A549 (cell line): ENCODE measurements at regions not wholly inside any gene's neighbourhood (a gene's known extent, or its start where the extent isn't known, plus 50 kb on each side); places are given as distances from the start of the nearest gene placed in this dataset.

Experiments
- ATAC-seq, 2 experiments: fragments of 200-7000 bp in 1 of 2; fragments of >200 bp in 1 of 2; cut with Nextera tagmentation in 1 of 2; cut with Tn5 transposase in 1 of 2; 3 replicates each; pipeline versions ENCODE4 v1.8.0 to v1.9.1; 2018 to 2020; ENCODE audit warnings: mild to moderate bottlenecking in 1 of 2, moderate library complexity in 1 of 2
- CTCF ChIA-PET: fragments of 300-600 bp; sonication (Branson Sonifier 250); formaldehyde crosslinking; extraction: SDS; loops from one replicate; lab custom pipeline; 2021; ENCODE audit warnings: antibody characterized with exemption, inconsistent platforms; lab: Yijun Ruan, JAX
- POLR2A ChIA-PET: fragments of 350-600 bp; formaldehyde crosslinking; extraction: SDS; loops from one replicate; lab custom pipeline; 2021; ENCODE audit warnings: antibody characterized with exemption, inconsistent platforms; lab: Yijun Ruan, JAX
- DNase-seq, 2 experiments: peaks; one replicate each; pipeline versions ENCODE4 v3.0.0 to v3.0.0-alpha.2; 2011 to 2016; ENCODE audit warnings: low read depth in 1 of 2, low spot score in 1 of 2
- FAIRE-seq: peaks from 2 replicates; lab custom pipeline; 2011; peaks lifted over from hg19 to GRCh38; lab: Jason Lieb, UNC
- H3K27ac ChIP-seq, 2 experiments: fragments of >200 bp; sonication (Bioruptor Twin); formaldehyde crosslinking; 3 replicates each; pipeline ENCODE4 v1.5.1; 2016 to 2017
- H3K4me1 ChIP-seq: fragments of >200 bp; sonication (Bioruptor Twin); formaldehyde crosslinking; 3 replicates; pipeline ENCODE4 v1.6.1; 2016
- H3K4me2 ChIP-seq: fragments of >200 bp; sonication (Bioruptor Twin); formaldehyde crosslinking; 3 replicates; pipeline ENCODE4 v1.6.1; 2016
- H3K4me3 ChIP-seq: fragments of >200 bp; sonication (Bioruptor Twin); formaldehyde crosslinking; 3 replicates; pipeline ENCODE4 v1.5.1; 2016
- H3K9me3 ChIP-seq: fragments of >200 bp; sonication (Bioruptor Twin); formaldehyde crosslinking; 3 replicates; pipeline ENCODE4 v1.6.1; 2016
- CEBPB ChIP-seq, 2 experiments: fragments of >200 bp in 1 of 2; sonication (Bioruptor Twin) in 1 of 2; formaldehyde crosslinking in 1 of 2; IDR thresholded peaks; 2 replicates each; pipeline ENCODE4 v1.6.1; 2012 to 2016
- CHD2 ChIP-seq: fragments of 150-350 bp; IDR thresholded peaks from 2 replicates; pipeline ENCODE4 v1.6.1; 2014; ENCODE audit warnings: low read length; ENCODE audit not compliant: partially characterized antibody
- CHD4 ChIP-seq: fragments of 200-600 bp; sonication (generic); IDR thresholded peaks from 2 replicates; pipeline ENCODE4 v1.6.1; 2016; ENCODE audit warnings: antibody characterized with exemption, mild to moderate bottlenecking, borderline replicate concordance
- ELK1 ChIP-seq: fragments of 150-350 bp; IDR thresholded peaks from 2 replicates; pipeline ENCODE4 v1.6.1; 2014; ENCODE audit warnings: low read depth, mild to moderate bottlenecking, low read length
- EP300 ChIP-seq, 2 experiments: fragments of >200 bp; sonication (Bioruptor Twin); formaldehyde crosslinking; IDR thresholded peaks; 2 replicates in 1 of 2; 3 replicates in 1 of 2; pipeline ENCODE4 v1.6.1; 2016 to 2017
- FOSB ChIP-seq: fragments of 250-450 bp; sonication (Bioruptor Pico); IDR thresholded peaks from 2 replicates; pipeline ENCODE4 v1.5.0; 2020; ENCODE audit warnings: mild to moderate bottlenecking, moderate library complexity
- FOXS1 ChIP-seq: fragments of 250-450 bp; sonication (Bioruptor Pico); IDR thresholded peaks from 2 replicates; pipeline ENCODE4 v1.5.0; 2020; ENCODE audit warnings: mild to moderate bottlenecking, moderate library complexity
- GATA3 ChIP-seq: IDR thresholded peaks from 2 replicates; pipeline ENCODE4 v1.6.1; 2012; ENCODE audit warnings: borderline replicate concordance
- HDAC2 ChIP-seq: fragments of 200-600 bp; sonication (generic); IDR thresholded peaks from 2 replicates; pipeline ENCODE4 v1.6.1; 2016
- HES2 ChIP-seq: fragments of >200 bp; sonication (Bioruptor Twin); formaldehyde crosslinking; IDR thresholded peaks from 2 replicates; pipeline ENCODE4 v1.6.1; 2016
- HEYL ChIP-seq: fragments of 250-450 bp; sonication (Bioruptor Pico); IDR thresholded peaks from 2 replicates; pipeline ENCODE4 v1.8.0; 2021; ENCODE audit warnings: mild to moderate bottlenecking, moderate library complexity
- HOXA7 ChIP-seq: fragments of 250-450 bp; sonication (Bioruptor Pico); IDR thresholded peaks from 2 replicates; pipeline ENCODE4 v1.5.0; 2020; ENCODE audit warnings: mild to moderate bottlenecking, moderate library complexity
- HOXB13 ChIP-seq: fragments of 250-450 bp; sonication (Bioruptor Pico); IDR thresholded peaks from 2 replicates; pipeline ENCODE4 v1.5.0; 2020; ENCODE audit warnings: low read depth, mild to moderate bottlenecking, moderate library complexity
- JUN ChIP-seq, 2 experiments: fragments of >200 bp; sonication (Bioruptor Twin); formaldehyde crosslinking; IDR thresholded peaks; 2 replicates in 1 of 2; 3 replicates in 1 of 2; pipeline ENCODE4 v1.6.1; 2016 to 2017
- JUNB ChIP-seq: fragments of >200 bp; sonication (Bioruptor Twin); formaldehyde crosslinking; IDR thresholded peaks from 2 replicates; pipeline ENCODE4 v1.6.1; 2016
- MAFK ChIP-seq: fragments of 450-650 bp; IDR thresholded peaks from 2 replicates; pipeline ENCODE4 v1.6.1; 2014; ENCODE audit not compliant: partially characterized antibody
- POLR2A ChIP-seq: IDR thresholded peaks from 2 replicates; pipeline ENCODE4 v1.6.1; 2012; ENCODE audit warnings: mild to moderate bottlenecking, low read length
- POLR2AphosphoS2 ChIP-seq: conservative IDR thresholded peaks from 2 replicates; pipeline ENCODE4 v1.6.1; 2012; ENCODE audit warnings: low read length, improper control_type of control experiment, inconsistent platforms
- RAD21 ChIP-seq, 2 experiments: fragments of >200 bp in 1 of 2; sonication (Bioruptor Twin) in 1 of 2; formaldehyde crosslinking in 1 of 2; IDR thresholded peaks in 1 of 2; conservative IDR thresholded peaks in 1 of 2; 2 replicates in 1 of 2; 3 replicates in 1 of 2; pipeline ENCODE4 v1.6.1; 2012 to 2018; ENCODE audit warnings: inconsistent platforms in 1 of 2
- RNF2 ChIP-seq: fragments of 200-600 bp; sonication (generic); IDR thresholded peaks from 2 replicates; pipeline ENCODE4 v1.6.1; 2016; ENCODE audit warnings: low read depth, mild to moderate bottlenecking, antibody characterized with exemption, moderate library complexity, borderline replicate concordance
- TP53 ChIP-seq: fragments of 250-450 bp; sonication (Bioruptor Pico); IDR thresholded peaks from 2 replicates; pipeline ENCODE4 v1.5.0; 2021; ENCODE audit warnings: mild to moderate bottlenecking, moderate library complexity
- USF2 ChIP-seq: fragments of 450-650 bp; IDR thresholded peaks from 2 replicates; pipeline ENCODE4 v1.6.1; 2014; ENCODE audit warnings: antibody characterized with exemption
- ZC3H11A ChIP-seq: fragments of 450-650 bp; IDR thresholded peaks from 2 replicates; pipeline ENCODE4 v1.6.1; 2014; ENCODE audit warnings: antibody characterized with exemption, mild to moderate bottlenecking
- ZFP36 ChIP-seq: fragments of 450-650 bp; IDR thresholded peaks from 2 replicates; pipeline ENCODE4 v1.6.1; 2014; ENCODE audit warnings: borderline replicate concordance; ENCODE audit not compliant: partially characterized antibody
- WGBS: methylation state at CpG from one replicate; pipeline ENCODE4 v1.1.6; 2017; ENCODE audit errors: missing lambda C conversion rate; 5-methylcytosine and 5-hydroxymethylcytosine counted together
- TF ChIP-seq, protein P1 (sequence below): fragments of 250-450 bp; sonication (Bioruptor Pico); IDR thresholded peaks from 2 replicates; pipeline ENCODE4 v1.5.0; 2021; ENCODE audit warnings: mild to moderate bottlenecking, moderate library complexity, borderline replicate concordance

- TF ChIP-seq ELK1, result no peak
- TF ChIP-seq CHD2, result no peak
- TF ChIP-seq HOXA7 (CRISPR knock-in tag), result no peak
- no peak for TF ChIP-seq RNF2
- TF ChIP-seq FOSB, result no peak
- TF ChIP-seq FOXS1, result no peak
- no peak for TF ChIP-seq HDAC2
- TF ChIP-seq CHD4, result no peak
- no peak for TF ChIP-seq GATA3
- TF ChIP-seq ZC3H11A, result no peak
- TF ChIP-seq, protein P1, sequence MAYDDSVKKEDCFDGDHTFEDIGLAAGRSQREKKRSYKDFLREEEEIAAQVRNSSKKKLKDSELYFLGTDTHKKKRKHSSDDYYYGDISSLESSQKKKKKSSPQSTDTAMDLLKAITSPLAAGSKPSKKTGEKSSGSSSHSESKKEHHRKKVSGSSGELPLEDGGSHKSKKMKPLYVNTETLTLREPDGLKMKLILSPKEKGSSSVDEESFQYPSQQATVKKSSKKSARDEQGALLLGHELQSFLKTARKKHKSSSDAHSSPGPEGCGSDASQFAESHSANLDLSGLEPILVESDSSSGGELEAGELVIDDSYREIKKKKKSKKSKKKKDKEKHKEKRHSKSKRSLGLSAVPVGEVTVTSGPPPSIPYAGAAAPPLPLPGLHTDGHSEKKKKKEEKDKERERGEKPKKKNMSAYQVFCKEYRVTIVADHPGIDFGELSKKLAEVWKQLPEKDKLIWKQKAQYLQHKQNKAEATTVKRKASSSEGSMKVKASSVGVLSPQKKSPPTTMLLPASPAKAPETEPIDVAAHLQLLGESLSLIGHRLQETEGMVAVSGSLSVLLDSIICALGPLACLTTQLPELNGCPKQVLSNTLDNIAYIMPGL, result no peak
- TF ChIP-seq USF2, result no peak
- TF ChIP-seq HEYL (CRISPR knock-in tag), result no peak
- no peak for TF ChIP-seq HOXB13 (CRISPR knock-in tag)
- TF ChIP-seq POLR2A, result no peak
- TF ChIP-seq EP300 (IDR thresholded peaks at IDR 0.05), result no peak
- no peak overlapping the region for H3K4me2 ChIP-seq
- no peaks in the 10 kb centered on the region for H3K4me1 ChIP-seq
- CTCF ChIA-PET, result interaction anchor here (0.7 kb wide), 1 partner anchor 9 kb away, joined by 4 read pairs; no protein-coding TSS in a partner anchor
- POLR2A ChIA-PET, result no interaction called here
- ATAC-seq, result no peak
- H3K27ac ChIP-seq, result no peak overlapping the region
- H3K4me3 ChIP-seq, result no peak overlapping the region
- WGBS, result 77% methylated on average over 5 of the region's 5 CpGs
- DNase-seq, result no peak
- no peak for FAIRE-seq
- no peaks in the 10 kb centered on the region for H3K9me3 ChIP-seq
Measured at GRCh38 chr4:14679906-14680305, 322.4 kb upstream of the CPEB2 start.

GRCh38 chr4:14681330-14681729 lies 321.0 kb upstream of the CPEB2 start:
- Histone ChIP-seq H3K27ac (no peak overlapping the region), H3K4me2 (no peak overlapping the region), H3K9me3 (no peaks in the 10 kb centered on the region), H3K4me3 (no peak overlapping the region)
- no peak for DNase-seq
- CTCF ChIA-PET, result interaction anchor here (0.6 kb wide), 1 partner anchor 1027 kb away, joined by 3 read pairs; no protein-coding TSS in a partner anchor
- FAIRE-seq, result no peak
- no peak for ATAC-seq
- WGBS, result 51% methylated on average over 4 of the region's 4 CpGs
- TF ChIP-seq USF2 (no peak), RAD21 (conservative IDR thresholded peaks at IDR 0.05 in 1 of 2, IDR thresholded peaks at IDR 0.05 in 1 of 2) (no peak), JUNB (no peak), CEBPB (IDR thresholded peaks at IDR 0.05) (no peak), HES2 (no peak), POLR2A (no peak), JUN (IDR thresholded peaks at IDR 0.05) (no peak), ZFP36 (no peak), POLR2AphosphoS2 (no peak), CHD2 (no peak), MAFK (no peak), TP53 (CRISPR knock-in tag) (no peak), HOXB13 (CRISPR knock-in tag) (no peak), ELK1 (no peak), HEYL (CRISPR knock-in tag) (no peak)
- TF ChIP-seq, all 56 proteins: peak for 0
- POLR2A ChIA-PET, result no interaction called here
- no peaks in the 10 kb centered on the region for H3K4me1 ChIP-seq
